HEK293 (cell line): ENCODE measurements at regions not wholly inside any gene's neighbourhood (a gene's known extent, or its start where the extent isn't known, plus 50 kb on each side); places are given as distances from the start of the nearest gene placed in this dataset.
A peak's percentile ranks its signal among the peaks of the same experiment; 100 is the strongest.

Experiments used
- HOXD13 ChIP-seq: sonication (generic); formaldehyde crosslinking; IDR thresholded peaks from 2 replicates; pipeline ENCODE4 v1.8.0; 2022; ENCODE audit warnings: missing genetic modification reagents, borderline replicate concordance
- MYNN ChIP-seq: fragments of 450-650 bp; formaldehyde crosslinking; IDR thresholded peaks from 2 replicates; pipeline ENCODE4 v1.5.1; 2016; ENCODE audit warnings: missing biosample characterization, missing genetic modification characterization, borderline replicate concordance
- SETDB1 ChIP-seq: IDR thresholded peaks from one replicate; pipeline ENCODE4 v1.6.1; 2017; ENCODE audit warnings: mild to moderate bottlenecking, low read length, moderate library complexity, mixed read lengths; ENCODE audit not compliant: insufficient read length
- SP7 ChIP-seq: fragments of 450-650 bp; formaldehyde crosslinking; IDR thresholded peaks from 2 replicates; pipeline ENCODE4 v1.5.1; 2016; ENCODE audit warnings: missing biosample characterization, missing genetic modification characterization
- ZBTB7A ChIP-seq: fragments of 450-650 bp; formaldehyde crosslinking; IDR thresholded peaks from 2 replicates; pipeline ENCODE4 v1.5.1; 2016; ENCODE audit warnings: low read depth, missing biosample characterization, missing genetic modification characterization
- ZNF169 ChIP-seq: fragments of 450-650 bp; formaldehyde crosslinking; IDR thresholded peaks from 2 replicates; pipeline ENCODE4 v1.5.1; 2016; ENCODE audit warnings: missing biosample characterization, missing genetic modification characterization
- ZNF274 ChIP-seq, 2 experiments: fragments of 200-500 bp in 1 of 2; fragments of 450-650 bp in 1 of 2; sonication (Bioruptor generic) in 1 of 2; formaldehyde crosslinking in 1 of 2; IDR thresholded peaks; 2 replicates each; pipeline versions ENCODE4 v1.5.1 to v1.6.1; 2014 to 2016; ENCODE audit warnings: borderline replicate concordance in 1 of 2, inconsistent platforms in 1 of 2, low read length in 1 of 2, missing biosample characterization in 1 of 2, missing genetic modification characterization in 1 of 2
- ZNF302 ChIP-seq: fragments of 450-650 bp; formaldehyde crosslinking; IDR thresholded peaks from 2 replicates; pipeline ENCODE4 v1.5.1; 2016; ENCODE audit warnings: missing biosample characterization, missing genetic modification characterization, low read depth
- ZNF37A ChIP-seq: fragments of 450-650 bp; IDR thresholded peaks from 2 replicates; pipeline ENCODE4 v1.5.1; 2018; ENCODE audit warnings: missing biosample characterization, missing genetic modification characterization
- ZNF549 ChIP-seq: fragments of 450-650 bp; IDR thresholded peaks from 2 replicates; pipeline ENCODE4 v1.5.1; 2018; ENCODE audit warnings: missing biosample characterization, missing genetic modification characterization, mild to moderate bottlenecking, inconsistent platforms, moderate library complexity
- ZNF571 ChIP-seq: fragments of 450-650 bp; formaldehyde crosslinking; IDR thresholded peaks from 2 replicates; pipeline ENCODE4 v1.5.0; 2017; ENCODE audit warnings: missing biosample characterization, missing genetic modification characterization
- ZNF610 ChIP-seq: fragments of 450-650 bp; formaldehyde crosslinking; IDR thresholded peaks from 2 replicates; pipeline ENCODE4 v1.5.1; 2016; ENCODE audit warnings: missing biosample characterization, missing genetic modification characterization, borderline replicate concordance
- ZNF664 ChIP-seq: fragments of 450-650 bp; formaldehyde crosslinking; IDR thresholded peaks from 2 replicates; pipeline ENCODE4 v1.5.1; 2016; ENCODE audit warnings: missing biosample characterization, missing genetic modification characterization
- ZNF776 ChIP-seq: fragments of 450-650 bp; formaldehyde crosslinking; IDR thresholded peaks from 2 replicates; pipeline ENCODE4 v1.5.0; 2017; ENCODE audit warnings: missing biosample characterization, missing genetic modification characterization, borderline replicate concordance
- ZSCAN30 ChIP-seq: fragments of 450-650 bp; IDR thresholded peaks from 2 replicates; pipeline ENCODE4 v1.5.1; 2018; ENCODE audit warnings: missing biosample characterization, mild to moderate bottlenecking, missing genetic modification characterization, moderate library complexity
- TF ChIP-seq, protein P1 (sequence below): fragments of 450-650 bp; IDR thresholded peaks from 2 replicates; pipeline ENCODE4 v1.5.1; 2018; ENCODE audit warnings: missing biosample characterization, missing genetic modification characterization
- TF ChIP-seq, protein P2 (sequence below): fragments of 450-650 bp; formaldehyde crosslinking; IDR thresholded peaks from 2 replicates; pipeline ENCODE4 v1.5.1; 2016; ENCODE audit warnings: missing biosample characterization, missing genetic modification characterization
- TF ChIP-seq, protein P3 (sequence below): fragments of 450-650 bp; formaldehyde crosslinking; IDR thresholded peaks from 2 replicates; pipeline ENCODE4 v1.5.1; 2016; ENCODE audit warnings: missing biosample characterization, missing genetic modification characterization
- TF ChIP-seq, protein P4 (sequence below): fragments of 450-650 bp; formaldehyde crosslinking; IDR thresholded peaks from 2 replicates; pipeline ENCODE4 v1.5.1; 2016; ENCODE audit warnings: missing biosample characterization, missing genetic modification characterization
- TF ChIP-seq, protein P5 (sequence below): fragments of 450-650 bp; formaldehyde crosslinking; IDR thresholded peaks from 2 replicates; pipeline ENCODE4 v1.5.1; 2016; ENCODE audit warnings: missing biosample characterization, missing genetic modification characterization
- TF ChIP-seq, protein P6 (sequence below): fragments of 450-650 bp; formaldehyde crosslinking; IDR thresholded peaks from 2 replicates; pipeline ENCODE4 v1.5.1; 2017; ENCODE audit warnings: missing biosample characterization, mild to moderate bottlenecking, missing genetic modification characterization, moderate library complexity
- TF ChIP-seq, protein P7 (sequence below): fragments of 450-650 bp; formaldehyde crosslinking; IDR thresholded peaks from 2 replicates; pipeline ENCODE4 v1.5.1; 2017; ENCODE audit warnings: missing biosample characterization, missing genetic modification characterization
- TF ChIP-seq, protein P8 (sequence below): fragments of 450-650 bp; formaldehyde crosslinking; optimal IDR thresholded peaks from 2 replicates; pipeline ENCODE3; 2016; ENCODE audit warnings: missing biosample characterization, mild to moderate bottlenecking, missing genetic modification characterization

DNA sequence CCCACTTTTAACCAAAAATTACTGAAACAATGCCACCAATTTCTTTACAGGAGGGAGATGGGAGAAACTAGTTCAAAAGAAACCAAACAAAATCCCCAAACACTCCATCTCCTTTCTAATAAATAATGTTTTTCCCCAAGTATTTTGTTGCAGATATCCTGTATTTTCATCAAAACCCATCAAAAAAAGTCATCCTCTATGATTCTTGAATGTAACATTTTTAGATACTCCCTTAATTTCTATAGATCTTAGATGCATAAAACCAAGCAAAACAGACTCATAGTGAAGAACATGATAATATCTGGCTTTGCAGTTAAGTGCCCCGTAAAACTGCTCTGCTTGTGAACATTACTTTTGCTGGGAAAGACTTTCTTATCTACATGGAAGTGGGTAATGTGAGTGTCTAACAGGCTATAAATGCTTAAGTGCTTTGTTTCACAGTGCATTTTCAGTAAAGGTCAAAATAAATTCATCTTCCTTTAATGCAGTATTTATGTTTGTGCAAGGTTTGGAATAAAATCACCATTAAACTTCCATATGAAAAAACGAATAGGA is 77.3 kb upstream of the TBCA start (continued):
- no peak for TF ChIP-seq ZNF274 (IDR thresholded peaks at IDR 0.05; ENCODE audit: low read length)
- TF ChIP-seq ZNF274 (tag by site-specific recombination; IDR thresholded peaks at IDR 0.05; ENCODE audit: borderline replicate concordance) = no peak
- TF ChIP-seq ZSCAN30 (tag by site-specific recombination) = peak; percentile 90
- no peak for TF ChIP-seq SP7
- no peak for TF ChIP-seq ZNF549 (tag by site-specific recombination)
- TF ChIP-seq, protein P1, sequence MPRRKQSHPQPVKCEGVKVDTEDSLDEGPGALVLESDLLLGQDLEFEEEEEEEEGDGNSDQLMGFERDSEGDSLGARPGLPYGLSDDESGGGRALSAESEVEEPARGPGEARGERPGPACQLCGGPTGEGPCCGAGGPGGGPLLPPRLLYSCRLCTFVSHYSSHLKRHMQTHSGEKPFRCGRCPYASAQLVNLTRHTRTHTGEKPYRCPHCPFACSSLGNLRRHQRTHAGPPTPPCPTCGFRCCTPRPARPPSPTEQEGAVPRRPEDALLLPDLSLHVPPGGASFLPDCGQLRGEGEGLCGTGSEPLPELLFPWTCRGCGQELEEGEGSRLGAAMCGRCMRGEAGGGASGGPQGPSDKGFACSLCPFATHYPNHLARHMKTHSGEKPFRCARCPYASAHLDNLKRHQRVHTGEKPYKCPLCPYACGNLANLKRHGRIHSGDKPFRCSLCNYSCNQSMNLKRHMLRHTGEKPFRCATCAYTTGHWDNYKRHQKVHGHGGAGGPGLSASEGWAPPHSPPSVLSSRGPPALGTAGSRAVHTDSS (tag by site-specific recombination) = no peak
- TF ChIP-seq ZBTB7A = no peak
- TF ChIP-seq ZNF37A (tag by site-specific recombination) = no peak
- TF ChIP-seq ZNF302 = no peak
- TF ChIP-seq ZNF571 (tag by site-specific recombination) = no peak
- TF ChIP-seq ZNF610 (tag by site-specific recombination) = peak; percentile 56; the same call in 1 of the 2 replicates
- TF ChIP-seq, protein P2, sequence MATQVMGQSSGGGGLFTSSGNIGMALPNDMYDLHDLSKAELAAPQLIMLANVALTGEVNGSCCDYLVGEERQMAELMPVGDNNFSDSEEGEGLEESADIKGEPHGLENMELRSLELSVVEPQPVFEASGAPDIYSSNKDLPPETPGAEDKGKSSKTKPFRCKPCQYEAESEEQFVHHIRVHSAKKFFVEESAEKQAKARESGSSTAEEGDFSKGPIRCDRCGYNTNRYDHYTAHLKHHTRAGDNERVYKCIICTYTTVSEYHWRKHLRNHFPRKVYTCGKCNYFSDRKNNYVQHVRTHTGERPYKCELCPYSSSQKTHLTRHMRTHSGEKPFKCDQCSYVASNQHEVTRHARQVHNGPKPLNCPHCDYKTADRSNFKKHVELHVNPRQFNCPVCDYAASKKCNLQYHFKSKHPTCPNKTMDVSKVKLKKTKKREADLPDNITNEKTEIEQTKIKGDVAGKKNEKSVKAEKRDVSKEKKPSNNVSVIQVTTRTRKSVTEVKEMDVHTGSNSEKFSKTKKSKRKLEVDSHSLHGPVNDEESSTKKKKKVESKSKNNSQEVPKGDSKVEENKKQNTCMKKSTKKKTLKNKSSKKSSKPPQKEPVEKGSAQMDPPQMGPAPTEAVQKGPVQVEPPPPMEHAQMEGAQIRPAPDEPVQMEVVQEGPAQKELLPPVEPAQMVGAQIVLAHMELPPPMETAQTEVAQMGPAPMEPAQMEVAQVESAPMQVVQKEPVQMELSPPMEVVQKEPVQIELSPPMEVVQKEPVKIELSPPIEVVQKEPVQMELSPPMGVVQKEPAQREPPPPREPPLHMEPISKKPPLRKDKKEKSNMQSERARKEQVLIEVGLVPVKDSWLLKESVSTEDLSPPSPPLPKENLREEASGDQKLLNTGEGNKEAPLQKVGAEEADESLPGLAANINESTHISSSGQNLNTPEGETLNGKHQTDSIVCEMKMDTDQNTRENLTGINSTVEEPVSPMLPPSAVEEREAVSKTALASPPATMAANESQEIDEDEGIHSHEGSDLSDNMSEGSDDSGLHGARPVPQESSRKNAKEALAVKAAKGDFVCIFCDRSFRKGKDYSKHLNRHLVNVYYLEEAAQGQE = no peak
- TF ChIP-seq ZNF664 (tag by site-specific recombination) = no peak
- TF ChIP-seq, protein P3, sequence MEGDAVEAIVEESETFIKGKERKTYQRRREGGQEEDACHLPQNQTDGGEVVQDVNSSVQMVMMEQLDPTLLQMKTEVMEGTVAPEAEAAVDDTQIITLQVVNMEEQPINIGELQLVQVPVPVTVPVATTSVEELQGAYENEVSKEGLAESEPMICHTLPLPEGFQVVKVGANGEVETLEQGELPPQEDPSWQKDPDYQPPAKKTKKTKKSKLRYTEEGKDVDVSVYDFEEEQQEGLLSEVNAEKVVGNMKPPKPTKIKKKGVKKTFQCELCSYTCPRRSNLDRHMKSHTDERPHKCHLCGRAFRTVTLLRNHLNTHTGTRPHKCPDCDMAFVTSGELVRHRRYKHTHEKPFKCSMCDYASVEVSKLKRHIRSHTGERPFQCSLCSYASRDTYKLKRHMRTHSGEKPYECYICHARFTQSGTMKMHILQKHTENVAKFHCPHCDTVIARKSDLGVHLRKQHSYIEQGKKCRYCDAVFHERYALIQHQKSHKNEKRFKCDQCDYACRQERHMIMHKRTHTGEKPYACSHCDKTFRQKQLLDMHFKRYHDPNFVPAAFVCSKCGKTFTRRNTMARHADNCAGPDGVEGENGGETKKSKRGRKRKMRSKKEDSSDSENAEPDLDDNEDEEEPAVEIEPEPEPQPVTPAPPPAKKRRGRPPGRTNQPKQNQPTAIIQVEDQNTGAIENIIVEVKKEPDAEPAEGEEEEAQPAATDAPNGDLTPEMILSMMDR = no peak
- TF ChIP-seq, protein P4, sequence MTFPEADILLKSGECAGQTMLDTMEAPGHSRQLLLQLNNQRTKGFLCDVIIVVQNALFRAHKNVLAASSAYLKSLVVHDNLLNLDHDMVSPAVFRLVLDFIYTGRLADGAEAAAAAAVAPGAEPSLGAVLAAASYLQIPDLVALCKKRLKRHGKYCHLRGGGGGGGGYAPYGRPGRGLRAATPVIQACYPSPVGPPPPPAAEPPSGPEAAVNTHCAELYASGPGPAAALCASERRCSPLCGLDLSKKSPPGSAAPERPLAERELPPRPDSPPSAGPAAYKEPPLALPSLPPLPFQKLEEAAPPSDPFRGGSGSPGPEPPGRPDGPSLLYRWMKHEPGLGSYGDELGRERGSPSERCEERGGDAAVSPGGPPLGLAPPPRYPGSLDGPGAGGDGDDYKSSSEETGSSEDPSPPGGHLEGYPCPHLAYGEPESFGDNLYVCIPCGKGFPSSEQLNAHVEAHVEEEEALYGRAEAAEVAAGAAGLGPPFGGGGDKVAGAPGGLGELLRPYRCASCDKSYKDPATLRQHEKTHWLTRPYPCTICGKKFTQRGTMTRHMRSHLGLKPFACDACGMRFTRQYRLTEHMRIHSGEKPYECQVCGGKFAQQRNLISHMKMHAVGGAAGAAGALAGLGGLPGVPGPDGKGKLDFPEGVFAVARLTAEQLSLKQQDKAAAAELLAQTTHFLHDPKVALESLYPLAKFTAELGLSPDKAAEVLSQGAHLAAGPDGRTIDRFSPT (tag by site-specific recombination) = no peak
- TF ChIP-seq ZNF169 (tag by site-specific recombination) = no peak
- TF ChIP-seq HOXD13 (CRISPR knock-in tag) = no peak
- TF ChIP-seq, protein P5, sequence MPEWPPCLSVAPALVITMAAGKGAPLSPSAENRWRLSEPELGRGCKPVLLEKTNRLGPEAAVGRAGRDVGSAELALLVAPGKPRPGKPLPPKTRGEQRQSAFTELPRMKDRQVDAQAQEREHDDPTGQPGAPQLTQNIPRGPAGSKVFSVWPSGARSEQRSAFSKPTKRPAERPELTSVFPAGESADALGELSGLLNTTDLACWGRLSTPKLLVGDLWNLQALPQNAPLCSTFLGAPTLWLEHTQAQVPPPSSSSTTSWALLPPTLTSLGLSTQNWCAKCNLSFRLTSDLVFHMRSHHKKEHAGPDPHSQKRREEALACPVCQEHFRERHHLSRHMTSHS = no peak
- TF ChIP-seq, protein P6, sequence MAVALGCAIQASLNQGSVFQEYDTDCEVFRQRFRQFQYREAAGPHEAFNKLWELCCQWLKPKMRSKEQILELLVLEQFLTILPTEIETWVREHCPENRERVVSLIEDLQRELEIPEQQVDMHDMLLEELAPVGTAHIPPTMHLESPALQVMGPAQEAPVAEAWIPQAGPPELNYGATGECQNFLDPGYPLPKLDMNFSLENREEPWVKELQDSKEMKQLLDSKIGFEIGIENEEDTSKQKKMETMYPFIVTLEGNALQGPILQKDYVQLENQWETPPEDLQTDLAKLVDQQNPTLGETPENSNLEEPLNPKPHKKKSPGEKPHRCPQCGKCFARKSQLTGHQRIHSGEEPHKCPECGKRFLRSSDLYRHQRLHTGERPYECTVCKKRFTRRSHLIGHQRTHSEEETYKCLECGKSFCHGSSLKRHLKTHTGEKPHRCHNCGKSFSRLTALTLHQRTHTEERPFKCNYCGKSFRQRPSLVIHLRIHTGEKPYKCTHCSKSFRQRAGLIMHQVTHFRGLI (tag by site-specific recombination) = no peak
- no peak for TF ChIP-seq MYNN
- TF ChIP-seq, protein P7, sequence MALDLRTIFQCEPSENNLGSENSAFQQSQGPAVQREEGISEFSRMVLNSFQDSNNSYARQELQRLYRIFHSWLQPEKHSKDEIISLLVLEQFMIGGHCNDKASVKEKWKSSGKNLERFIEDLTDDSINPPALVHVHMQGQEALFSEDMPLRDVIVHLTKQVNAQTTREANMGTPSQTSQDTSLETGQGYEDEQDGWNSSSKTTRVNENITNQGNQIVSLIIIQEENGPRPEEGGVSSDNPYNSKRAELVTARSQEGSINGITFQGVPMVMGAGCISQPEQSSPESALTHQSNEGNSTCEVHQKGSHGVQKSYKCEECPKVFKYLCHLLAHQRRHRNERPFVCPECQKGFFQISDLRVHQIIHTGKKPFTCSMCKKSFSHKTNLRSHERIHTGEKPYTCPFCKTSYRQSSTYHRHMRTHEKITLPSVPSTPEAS (tag by site-specific recombination) = no peak
- no peak for TF ChIP-seq ZNF776 (tag by site-specific recombination)
- TF ChIP-seq SETDB1 = no peak
- TF ChIP-seq, protein P8, sequence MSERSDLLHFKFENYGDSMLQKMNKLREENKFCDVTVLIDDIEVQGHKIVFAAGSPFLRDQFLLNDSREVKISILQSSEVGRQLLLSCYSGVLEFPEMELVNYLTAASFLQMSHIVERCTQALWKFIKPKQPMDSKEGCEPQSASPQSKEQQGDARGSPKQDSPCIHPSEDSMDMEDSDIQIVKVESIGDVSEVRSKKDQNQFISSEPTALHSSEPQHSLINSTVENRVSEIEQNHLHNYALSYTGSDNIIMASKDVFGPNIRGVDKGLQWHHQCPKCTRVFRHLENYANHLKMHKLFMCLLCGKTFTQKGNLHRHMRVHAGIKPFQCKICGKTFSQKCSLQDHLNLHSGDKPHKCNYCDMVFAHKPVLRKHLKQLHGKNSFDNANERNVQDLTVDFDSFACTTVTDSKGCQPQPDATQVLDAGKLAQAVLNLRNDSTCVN = no peak
